ENCODE measurements at regions not wholly inside any gene's neighbourhood (a gene's known extent, or its start where the extent isn't known, plus 50 kb on each side); places are given as distances from the start of the nearest gene placed in this dataset.
"Not testable (repeated sequence)": the region's sequence is repeated elsewhere in the genome, so short reads cannot be mapped to it uniquely, and the experiment has no call there.

GRCh38 chr14:52122163-52122562, 53.3 kb upstream of the NID2 start:
- TF ChIP-seq, protein P1, sequence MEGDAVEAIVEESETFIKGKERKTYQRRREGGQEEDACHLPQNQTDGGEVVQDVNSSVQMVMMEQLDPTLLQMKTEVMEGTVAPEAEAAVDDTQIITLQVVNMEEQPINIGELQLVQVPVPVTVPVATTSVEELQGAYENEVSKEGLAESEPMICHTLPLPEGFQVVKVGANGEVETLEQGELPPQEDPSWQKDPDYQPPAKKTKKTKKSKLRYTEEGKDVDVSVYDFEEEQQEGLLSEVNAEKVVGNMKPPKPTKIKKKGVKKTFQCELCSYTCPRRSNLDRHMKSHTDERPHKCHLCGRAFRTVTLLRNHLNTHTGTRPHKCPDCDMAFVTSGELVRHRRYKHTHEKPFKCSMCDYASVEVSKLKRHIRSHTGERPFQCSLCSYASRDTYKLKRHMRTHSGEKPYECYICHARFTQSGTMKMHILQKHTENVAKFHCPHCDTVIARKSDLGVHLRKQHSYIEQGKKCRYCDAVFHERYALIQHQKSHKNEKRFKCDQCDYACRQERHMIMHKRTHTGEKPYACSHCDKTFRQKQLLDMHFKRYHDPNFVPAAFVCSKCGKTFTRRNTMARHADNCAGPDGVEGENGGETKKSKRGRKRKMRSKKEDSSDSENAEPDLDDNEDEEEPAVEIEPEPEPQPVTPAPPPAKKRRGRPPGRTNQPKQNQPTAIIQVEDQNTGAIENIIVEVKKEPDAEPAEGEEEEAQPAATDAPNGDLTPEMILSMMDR (conservative IDR thresholded peaks at IDR 0.05; ENCODE audit: low read length) = not testable (repeated sequence)
- TF ChIP-seq EZH2phosphoT487 (IDR thresholded peaks at IDR 0.05; ENCODE audit: borderline replicate concordance, low read depth, low read length) = not testable (repeated sequence)
